ENCODE measurements at regions not wholly inside any gene's neighbourhood (a gene's known extent, or its start where the extent isn't known, plus 50 kb on each side); places are given as distances from the start of the nearest gene placed in this dataset.
A peak's percentile ranks its signal among the peaks of the same experiment; 100 is the strongest.

DNA sequence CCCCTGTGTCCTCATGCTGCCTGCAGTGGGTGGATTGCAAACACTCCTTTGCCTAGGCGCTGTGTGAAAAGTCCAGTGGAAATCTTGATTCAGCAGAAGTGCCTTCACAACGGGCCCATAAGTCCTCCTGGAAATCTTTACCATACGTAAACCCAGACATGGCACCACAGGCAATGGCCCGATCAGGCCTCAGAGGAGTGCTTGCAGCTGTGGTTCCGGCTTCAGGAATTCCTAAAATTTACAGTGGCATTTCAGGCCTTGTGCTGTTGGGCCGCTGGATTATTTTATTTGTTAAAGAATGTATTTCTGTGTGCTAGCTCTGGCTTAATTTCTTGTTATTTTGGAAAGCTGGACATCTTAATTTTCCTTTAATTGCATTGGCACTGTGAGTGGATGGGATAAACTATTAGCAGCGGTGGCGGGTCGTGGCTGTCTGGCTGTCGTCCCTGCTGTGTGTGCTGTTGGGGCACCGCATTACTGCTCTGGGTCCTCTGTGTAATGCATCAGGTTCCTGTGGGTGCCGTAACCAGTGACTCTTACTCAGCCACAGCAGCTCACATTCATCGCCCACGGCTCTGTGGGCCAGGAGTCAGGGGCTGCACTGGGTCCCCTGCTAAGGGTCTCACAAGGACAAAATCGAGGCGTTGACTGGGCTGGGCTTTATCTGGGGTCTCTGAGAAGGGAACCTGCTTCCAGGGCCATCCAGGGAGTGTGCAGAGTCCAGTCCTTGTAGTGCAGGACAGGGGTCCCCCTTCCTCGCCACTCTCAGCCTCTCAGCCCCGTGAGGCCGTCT, 73.1 kb downstream of the RTP5 start:
- no peak for DNase-seq (ENCODE audit: low read depth in 2 of 2)

DNA sequence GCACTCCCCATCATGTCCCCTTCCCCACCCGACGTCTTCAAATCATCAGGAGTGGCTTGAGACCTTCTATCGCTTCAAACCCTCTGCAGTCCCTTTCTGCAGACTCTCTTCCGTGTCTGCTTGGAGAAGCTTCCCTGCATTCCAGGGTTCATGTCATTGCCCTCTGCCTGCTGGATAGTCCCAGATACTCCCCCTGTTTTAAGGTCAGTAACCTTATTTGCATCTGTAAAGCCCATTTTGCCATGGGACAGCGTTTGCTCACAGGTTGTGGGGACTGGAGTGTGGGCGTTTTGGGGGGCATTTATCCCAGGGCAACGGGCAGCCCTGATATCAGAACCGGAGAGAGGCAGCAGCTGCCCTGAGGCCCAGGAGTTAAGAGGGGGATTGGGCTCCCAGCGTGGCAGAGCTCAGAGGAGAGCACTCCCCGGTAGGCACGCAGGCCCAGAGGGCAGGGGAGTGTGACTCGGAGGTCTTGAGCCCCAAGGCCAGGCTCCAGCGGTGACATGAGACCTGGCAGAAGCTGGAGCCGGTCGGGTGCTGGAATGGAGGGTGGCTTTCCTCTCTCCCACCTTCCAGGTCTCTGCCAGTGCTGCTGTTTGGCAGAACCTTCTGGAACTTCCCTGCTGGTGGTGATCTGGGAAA, 73.8 kb downstream of the RTP5 start:
- DNase-seq (ENCODE audit: low read depth in 2 of 2) = no peak

DNA sequence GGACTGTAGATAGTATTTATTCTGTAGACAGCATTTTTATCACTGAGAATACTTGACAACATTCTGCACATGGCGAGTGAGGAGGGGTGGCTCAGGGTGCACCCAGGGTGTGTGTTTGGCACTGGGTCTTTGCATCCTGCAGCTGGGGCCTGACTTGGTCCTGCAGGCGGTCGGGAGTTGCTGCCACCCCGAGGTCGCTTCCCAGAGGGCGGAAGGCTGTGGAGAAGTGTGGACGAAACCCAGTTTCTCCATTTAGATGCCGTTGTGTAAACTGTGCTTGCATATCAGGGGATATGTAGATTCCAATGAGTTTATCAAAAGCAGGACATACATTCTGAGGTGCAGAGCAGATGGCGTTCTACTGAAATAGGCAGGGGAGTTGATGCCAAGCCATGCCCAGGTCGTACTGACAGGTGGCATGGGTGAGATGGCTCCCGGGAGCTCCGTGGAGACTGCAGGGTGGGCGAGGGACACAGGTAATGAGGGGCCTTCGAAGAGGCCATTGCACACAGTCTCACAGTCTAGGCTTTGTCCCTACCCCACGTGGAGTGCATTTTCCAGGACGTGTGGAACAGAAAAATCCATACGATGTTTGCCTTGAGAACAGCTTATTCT, 74.5 kb downstream of the RTP5 start:
- DNase-seq (ENCODE audit: low read depth in 2 of 2) = no peak

DNA sequence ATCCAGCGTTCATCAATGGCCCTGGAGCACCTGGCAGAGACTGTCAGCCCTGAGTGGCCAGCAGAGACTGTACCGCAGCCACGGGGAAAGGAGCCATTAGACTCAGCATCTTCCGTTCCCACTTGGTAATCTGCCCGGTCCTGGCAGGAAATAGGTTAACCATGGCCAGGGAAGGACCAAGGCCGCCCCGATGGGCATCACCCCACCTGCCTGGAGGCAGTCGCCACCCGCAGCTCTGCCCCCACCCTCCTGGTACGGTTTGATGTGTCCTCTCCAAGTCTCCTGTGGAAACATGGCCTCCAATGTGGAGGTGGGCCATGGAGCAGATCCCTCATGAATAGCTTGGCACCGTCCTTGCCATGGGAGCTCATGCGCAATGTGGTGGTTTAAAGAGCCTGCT, 75.3 kb downstream of the RTP5 start:
- DNase-seq (ENCODE audit: low read depth in 2 of 2) = no peak

DNA sequence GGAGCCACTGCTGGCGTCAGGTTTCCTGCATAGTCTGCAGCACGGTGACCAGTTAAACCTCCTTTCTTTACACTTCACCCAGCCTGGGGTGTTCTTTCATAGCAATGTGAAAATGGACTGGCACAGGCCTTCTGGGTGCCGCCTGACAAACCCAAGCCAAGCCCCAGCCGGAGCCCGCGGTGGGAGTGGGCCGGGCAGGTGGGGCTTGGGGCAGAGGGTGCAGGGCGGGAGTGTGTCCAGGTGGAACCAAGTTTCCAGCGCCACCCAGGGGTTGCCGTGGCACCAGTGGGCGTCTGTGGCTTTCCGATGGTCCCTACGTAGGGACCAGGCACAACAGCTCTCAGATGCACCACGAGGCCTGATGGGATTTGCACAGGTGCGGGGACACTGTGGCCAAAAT, 75.8 kb downstream of the RTP5 start:
- DNase-seq (ENCODE audit: low read depth in 2 of 2) = no peak

DNA sequence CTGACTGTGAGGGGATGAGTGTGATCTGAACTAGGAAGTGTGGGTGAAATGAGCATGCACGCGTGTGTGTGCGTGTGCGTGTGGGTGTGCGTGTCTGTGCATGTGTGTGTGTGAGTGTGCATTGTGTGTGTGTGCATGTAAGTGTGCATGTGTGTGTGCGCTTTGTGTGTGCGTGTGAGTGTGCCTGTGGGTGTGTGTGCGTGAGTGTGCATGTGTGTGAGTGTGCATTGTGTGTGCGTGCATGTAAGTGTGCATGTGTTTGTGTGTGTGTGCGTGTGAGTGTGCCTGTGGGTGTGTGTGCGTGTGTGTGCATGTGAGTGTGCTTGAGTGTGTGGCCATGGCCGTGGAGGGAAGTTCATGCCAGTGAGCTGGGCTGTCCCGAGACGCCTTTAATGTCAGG, 76.3 kb downstream of the RTP5 start:
- DNase-seq (ENCODE audit: low read depth in 2 of 2) = no peak

DNA sequence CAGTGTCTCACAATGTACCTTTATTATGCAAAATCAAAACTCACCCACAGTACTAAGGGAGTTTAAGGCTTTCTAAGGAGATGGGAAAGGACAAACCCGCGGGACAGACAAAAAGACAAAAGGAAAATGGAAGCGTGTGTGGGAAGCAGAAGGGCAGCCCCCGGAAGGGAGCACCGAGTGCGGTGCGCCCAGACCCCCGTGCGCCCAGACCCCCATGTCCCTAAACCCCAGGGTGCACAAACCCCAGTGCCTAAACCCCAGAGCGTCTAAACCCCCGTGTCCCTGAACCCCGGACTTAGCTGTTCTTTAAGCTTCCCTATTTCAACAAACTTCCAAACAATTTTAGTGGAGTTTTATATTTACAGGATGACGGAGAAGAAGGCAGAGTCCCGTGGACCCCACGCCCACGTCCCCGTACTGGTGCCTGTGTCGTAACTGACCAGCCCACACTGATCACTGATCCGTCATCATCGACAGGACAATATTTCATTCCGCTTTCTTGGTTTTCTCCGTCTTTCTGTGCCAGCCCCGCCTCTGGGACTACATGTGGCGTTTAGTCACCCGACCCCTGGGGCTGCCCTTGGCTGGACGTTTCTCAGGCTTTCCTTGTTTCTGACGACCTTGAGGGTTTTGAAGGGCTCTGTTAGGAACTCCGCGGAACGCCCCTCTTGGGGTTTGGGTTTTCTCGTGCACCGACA, 76.9 kb downstream of the RTP5 start:
- DNase-seq (ENCODE audit: low read depth in 2 of 2) = no peak

DNA sequence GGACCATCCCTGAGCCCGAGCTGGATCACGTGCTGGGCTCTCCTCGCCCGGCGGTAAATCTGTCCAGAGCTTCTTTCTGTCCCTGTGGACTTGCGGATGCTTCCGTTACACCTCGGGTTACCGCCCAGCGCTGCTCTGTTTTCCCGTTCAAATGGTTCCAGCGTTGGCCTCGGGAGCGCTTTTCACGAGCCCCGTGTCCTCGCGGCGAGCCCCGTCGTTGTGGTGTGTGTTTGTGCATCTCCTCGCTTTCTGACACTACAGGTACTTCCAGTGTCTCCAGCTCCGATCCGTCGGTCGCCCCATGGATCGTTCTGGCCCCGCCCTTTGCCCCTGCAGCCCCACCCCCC, 77.4 kb downstream of the RTP5 start:
- no peak for DNase-seq (ENCODE audit: low read depth in 2 of 2)

DNA sequence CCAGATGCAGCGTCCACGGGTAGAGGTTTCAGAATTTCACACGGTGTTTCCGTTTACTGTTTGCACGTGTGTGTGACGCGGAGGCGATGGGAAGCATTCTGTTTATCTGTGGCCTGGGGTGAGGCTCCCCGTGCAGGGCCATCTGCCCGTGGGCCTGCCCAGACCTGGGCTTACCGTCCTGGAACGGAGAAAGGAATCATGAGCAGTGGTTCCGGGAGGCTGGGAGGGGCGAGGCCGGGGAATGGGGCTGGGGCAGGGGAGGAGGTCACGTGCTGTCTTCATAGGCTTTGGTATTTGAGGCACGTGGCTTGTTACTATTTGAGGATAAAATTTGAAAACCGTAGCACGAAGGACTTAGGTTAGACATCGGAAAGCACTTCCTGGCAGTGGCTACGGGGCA, 77.9 kb downstream of the RTP5 start:
- no peak for DNase-seq (ENCODE audit: low read depth in 2 of 2)

DNA sequence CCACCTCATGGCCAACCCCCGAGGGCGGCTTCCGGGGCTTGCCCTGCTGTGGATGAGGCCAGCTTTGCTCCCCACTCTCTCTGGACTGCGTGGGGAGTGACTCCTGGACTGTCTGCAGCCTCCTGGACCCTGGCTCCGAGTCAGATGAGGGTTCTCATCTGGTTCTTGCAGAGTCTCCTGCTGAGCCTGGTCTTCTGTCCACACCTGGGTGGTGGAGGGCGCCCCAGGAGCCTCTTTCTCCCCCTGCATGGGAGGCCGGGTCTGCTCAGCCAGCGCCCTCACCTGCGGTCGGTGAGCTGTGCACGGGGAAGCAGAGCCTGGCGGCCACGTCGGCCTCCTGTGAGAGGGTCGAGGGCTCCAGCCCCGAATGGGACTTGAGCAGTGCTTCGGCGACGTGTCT, 78.3 kb downstream of the RTP5 start:
- DNase-seq (ENCODE audit: low read depth in 2 of 2) = no peak

DNA sequence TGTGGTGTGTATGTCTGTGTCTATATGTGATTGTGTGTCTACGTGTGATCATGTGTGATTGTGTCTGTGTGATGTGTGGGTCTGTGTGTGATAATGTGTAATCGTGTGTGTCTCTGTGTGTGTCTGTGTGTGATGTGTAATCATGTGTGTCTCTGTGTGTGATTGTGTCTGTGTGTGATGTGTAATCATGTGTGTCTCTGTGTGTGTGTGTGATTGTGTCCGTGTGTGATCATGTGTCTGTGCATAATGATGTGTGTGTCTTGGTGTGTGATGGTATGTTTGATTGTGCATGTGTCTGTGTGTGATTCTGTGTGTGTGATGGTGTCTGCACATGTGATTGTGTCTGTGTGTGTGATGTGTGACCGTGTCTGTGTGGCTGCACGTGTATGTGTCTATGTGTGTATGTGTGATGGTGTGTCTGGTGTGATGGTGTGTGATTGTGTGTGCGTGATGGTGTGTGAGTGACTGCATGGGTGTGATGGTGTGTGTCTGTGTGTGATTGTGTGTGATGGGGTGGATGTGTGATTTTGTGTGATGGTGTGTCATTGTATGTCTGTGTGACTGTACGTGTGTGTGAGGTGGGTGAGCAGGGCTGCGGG, 78.9 kb downstream of the RTP5 start:
- DNase-seq (ENCODE audit: low read depth in 2 of 2) = no peak

DNA sequence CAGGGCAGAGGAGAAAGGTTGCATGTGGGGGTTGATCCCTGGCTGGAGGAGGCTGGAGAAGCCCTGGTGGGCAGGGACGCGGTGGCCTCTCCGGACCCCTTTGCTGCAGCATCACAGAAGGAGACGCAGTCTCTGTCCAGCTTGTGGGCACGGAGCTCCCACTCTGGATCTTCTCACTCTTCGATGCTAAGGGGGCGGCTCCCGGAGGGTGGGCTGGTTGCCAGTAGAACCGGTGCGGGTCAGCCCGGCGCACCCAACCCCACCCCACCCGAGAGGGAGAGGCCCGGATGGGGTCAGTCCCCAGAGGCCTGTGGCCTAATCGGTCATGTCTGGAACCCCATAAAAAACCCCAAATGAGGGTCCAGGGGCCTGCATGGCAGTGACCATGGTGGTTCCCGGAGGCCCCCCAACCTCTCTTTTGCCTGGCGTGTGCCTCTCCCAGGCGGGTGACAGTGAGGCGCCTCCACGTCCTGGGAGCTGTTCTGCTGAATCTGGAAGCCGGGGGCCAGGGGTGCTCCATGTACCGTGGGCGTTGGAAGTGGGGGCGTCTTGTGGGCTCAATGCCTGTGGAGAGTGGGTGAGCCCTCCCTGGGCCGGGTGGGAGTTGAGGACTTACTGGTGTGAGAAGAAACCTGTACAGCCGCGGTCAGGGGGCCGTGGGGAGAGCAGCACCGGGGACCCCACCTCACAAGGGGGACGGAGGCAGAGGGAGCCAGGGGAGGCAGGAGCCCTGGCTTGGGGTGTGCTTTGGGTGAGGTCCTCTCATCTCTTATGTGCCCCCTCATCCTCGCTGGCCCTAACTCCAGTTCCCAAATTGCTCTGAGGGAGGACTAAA, 79.6 kb downstream of the RTP5 start:
- DNase-seq (ENCODE audit: low read depth in 2 of 2) = no peak

DNA sequence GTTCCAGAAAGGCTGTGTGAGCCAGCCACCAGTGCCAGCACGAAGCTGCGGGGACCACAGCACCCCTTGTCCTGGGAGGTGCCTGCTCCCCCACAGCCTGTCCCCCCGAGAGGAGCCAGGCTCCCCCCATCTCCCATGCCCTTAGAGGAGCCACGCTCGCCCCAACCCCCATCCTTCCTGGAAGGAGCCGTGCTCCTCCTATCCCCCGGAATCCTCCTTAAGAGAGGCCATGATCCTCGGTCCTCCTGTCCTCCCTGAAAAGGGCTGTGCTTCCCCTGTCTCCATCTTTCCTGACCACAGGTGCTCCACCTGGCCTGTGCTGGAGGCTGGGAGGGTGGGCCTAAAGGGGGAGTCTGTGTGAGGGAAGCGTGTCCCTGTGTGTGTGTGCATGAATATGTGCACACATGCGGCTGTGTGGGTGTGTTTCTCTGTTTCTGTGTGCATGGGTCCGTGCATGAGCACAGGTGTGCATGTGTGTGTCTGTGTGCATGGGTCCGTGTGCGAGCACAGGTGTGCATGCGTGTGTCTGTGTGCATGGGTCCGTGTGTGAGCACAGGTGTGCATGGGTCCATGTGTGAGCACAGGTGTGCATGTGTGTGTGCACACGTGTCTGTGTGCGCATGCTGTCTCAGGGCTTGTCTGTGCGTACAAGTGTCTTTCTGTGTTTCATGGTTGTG, 80.3 kb downstream of the RTP5 start:
- DNase-seq (ENCODE audit: low read depth in 2 of 2) = no peak

DNA sequence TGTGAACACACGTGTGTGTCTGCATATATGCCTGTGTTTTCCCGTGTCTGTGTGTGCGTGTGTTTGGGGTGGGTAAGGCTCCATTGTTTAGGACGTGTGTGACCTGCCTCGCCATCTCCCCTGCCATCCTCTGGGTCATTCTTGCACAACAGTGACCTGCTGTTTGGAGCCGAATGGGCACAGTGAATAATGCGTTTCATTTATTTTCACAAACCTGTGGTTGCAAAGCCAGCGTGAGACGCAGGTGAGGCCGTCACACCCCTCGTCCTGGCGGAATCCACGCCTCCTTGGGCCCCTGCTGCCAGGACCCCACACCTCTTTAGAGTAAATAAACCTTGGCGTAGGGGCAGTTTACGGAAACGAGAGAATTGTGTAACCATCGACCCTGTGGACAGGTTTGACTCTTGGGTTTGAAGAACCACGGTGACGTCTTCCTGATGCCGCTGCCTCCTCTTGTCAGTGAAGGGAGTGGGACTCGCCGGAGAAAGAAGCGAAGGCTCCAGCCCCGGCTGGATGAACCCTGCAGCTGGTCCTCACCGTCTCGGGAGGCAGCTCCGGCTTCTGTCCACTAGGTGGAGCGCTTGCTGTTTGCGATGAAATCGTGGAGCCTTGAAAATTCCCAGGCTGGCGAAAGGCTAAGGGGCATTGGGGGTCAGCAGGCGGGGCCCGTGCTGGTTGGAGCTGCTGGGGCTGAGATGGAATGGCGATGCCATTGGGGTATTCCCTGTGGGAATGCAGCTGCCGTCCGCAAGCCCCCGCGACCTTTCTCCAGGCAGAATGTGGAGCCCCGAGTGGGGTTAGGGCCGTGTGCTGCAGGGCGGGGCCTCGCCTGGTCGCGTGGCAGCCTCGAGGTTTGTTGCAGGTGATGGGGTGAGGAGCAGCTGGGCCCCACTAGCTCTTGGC, 81.1 kb downstream of the RTP5 start:
- DNase-seq (ENCODE audit: low read depth in 2 of 2) = peak; percentile 39 to 47

DNA sequence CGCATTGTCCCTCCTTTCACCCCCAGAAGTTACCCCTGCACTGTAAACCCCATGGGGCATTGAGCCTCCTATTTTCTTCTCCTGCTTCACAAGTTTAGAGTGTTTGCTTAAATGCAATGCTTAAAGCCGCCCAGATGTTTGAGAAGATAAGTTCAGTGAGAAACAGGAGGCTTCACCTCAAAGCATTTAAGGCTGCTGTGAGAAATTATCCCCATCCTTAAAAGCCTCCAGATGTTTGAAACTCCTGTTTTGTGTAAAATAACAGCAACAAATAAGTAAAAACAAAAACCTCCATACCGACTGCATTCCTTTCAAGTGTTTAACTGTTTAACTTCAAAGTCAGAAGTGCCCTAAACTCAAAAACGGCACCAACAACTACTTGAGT, 81.8 kb downstream of the RTP5 start:
- no peak for DNase-seq (ENCODE audit: low read depth in 2 of 2)

DNA sequence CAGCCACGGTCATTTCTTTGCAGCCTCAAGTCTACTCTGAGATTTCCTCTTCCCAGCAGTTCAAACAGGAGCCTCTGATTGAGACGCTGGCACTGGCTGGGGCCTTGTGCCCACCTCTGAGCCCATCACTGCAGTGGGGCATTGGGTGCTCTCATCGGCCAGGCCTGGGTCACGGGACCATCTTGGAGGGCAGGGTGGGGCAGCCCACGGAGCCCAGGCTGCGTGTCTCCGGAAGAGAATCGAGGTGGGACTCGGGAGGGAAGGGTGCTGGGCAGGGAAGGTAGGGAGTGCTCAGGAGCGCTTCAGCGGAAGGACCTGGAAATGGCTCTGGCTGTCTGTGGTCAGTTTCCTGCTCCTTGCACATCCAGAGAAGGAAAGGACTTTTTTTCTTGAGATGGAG, 82.4 kb downstream of the RTP5 start:
- DNase-seq (ENCODE audit: low read depth in 2 of 2) = no peak

DNA sequence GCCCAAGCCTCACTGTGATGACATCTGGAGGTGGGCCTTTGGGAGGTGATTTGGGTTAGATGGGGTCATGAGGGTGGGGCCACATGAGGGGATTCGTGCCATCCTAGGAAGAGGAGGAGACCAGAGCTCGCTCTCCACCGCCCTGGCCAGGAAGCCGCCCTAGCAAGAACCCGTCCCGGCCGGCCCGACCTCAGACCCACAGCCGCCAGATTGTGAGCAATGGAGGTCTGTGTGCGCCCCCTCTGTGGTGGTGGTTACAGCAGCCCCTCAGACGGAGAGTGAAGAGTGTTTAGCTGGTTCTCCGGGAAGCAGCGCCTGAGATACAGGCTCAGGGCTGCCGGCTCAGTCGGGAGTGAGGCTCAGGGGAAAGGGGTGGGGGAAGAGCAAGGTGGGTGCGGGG, 83.3 kb downstream of the RTP5 start:
- no peak for DNase-seq (ENCODE audit: low read depth in 2 of 2)

DNA sequence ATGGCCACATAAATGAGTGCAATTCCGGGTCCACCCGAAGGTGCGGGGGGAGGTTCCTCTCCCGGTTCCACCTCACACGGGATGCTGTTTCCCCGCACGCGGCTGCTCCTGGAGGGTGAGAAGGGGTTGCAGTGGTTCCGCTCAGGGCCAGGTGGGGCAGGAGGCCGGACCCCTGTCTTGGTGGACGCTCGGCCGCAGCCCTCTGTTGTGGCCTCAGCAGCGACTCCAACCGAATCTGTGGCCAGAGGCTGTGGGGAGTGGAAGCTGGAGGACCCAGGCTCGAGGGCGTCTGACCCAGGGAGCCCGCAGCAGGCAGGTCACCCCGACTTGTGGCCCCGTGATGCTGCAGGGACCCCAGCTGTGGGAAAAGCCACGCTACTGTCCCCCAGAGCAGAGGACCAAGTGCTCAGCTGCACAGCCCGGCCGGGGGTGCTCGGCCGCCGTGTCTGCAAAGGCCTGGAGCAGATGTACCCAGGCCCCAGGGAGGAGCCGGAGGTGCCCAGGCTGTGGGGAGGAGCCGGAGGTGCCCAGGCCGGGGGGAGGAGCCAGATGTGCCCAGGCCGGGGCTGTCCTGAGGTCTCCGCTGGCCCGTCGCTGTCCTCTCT, 83.9 kb downstream of the RTP5 start:
- DNase-seq (ENCODE audit: low read depth in 2 of 2) = no peak

DNA sequence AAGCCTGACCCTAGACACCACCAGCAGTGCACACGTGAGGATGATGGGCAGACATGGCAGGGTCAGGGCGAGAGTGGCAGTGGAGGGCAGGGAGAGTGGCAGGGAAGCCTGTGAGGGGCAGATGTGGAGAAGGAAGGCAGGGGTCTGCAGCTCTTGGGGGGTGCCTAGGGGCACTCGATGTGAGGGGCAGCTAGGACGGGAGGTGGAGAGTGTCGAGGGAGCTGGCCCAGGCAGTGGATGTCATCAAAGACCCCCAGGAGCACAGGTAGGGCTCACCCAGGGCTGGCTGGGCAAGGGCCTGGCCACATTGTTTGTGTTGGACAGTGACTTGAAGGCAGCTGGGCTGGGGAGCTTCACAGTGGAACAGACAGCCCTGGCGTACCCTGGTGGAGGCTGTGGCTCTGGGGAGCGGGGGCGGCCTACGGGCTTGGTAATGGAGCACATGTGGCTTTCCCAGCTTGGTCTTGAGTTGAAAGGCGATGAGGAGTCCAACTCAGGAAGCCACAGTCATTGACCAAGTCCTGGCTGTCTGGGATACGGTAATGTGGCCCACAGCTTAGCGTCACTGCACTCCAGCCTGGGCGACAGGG, 87.1 kb downstream of the RTP5 start:
- no peak for DNase-seq (ENCODE audit: low read depth in 2 of 2)
